GM13977 (cell line): ENCODE measurements at regions not wholly inside any gene's neighbourhood (a gene's known extent, or its start where the extent isn't known, plus 50 kb on each side); places are given as distances from the start of the nearest gene placed in this dataset.

Experiments
- DNase-seq: peaks from one replicate; pipeline ENCODE4 v3.0.0; 2012; ENCODE audit warnings: low spot score
- in situ Hi-C: fragments of 300-500 bp; cut with MboI; formaldehyde crosslinking; loops from one replicate; pipeline ENCODE4 v1.12.0; 2022; ENCODE audit warnings: low sequenced_read_pairs, low pct_unique_long_range_greater_than_20kb, mixed read lengths, inconsistent platforms; ENCODE audit not compliant: unreplicated experiment
- TF ChIP-seq, protein P1 (sequence below): IDR thresholded peaks from 2 replicates; pipeline ENCODE4 v1.5.1; 2012; ENCODE audit warnings: mild to moderate bottlenecking, control low read depth; ENCODE audit not compliant: insufficient read depth; ENCODE audit errors: extremely low read depth, missing control alignments

DNA sequence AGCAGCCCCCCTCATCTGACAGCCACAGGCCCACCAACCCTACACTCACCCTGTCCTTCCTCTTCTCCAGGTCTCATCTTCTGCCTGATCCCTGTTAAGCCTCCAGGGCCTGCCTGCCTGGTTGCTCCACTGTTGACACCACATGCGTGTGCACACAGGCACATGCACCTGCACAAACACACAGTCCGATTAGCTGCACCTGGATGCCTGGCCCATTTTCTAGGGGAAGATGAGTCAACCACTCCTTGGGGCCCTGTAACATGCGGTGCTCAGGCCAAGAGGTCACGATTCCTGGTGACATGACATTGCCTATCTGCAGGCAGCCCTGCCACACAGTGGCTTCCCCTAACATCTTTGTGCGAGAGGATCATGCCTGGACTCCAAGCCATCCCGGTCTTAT lies 498.4 kb downstream of the BCOR start:
- in situ Hi-C loops = no loop called here
- DNase-seq = no peak
- TF ChIP-seq, protein P1, sequence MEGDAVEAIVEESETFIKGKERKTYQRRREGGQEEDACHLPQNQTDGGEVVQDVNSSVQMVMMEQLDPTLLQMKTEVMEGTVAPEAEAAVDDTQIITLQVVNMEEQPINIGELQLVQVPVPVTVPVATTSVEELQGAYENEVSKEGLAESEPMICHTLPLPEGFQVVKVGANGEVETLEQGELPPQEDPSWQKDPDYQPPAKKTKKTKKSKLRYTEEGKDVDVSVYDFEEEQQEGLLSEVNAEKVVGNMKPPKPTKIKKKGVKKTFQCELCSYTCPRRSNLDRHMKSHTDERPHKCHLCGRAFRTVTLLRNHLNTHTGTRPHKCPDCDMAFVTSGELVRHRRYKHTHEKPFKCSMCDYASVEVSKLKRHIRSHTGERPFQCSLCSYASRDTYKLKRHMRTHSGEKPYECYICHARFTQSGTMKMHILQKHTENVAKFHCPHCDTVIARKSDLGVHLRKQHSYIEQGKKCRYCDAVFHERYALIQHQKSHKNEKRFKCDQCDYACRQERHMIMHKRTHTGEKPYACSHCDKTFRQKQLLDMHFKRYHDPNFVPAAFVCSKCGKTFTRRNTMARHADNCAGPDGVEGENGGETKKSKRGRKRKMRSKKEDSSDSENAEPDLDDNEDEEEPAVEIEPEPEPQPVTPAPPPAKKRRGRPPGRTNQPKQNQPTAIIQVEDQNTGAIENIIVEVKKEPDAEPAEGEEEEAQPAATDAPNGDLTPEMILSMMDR = no peak

DNA sequence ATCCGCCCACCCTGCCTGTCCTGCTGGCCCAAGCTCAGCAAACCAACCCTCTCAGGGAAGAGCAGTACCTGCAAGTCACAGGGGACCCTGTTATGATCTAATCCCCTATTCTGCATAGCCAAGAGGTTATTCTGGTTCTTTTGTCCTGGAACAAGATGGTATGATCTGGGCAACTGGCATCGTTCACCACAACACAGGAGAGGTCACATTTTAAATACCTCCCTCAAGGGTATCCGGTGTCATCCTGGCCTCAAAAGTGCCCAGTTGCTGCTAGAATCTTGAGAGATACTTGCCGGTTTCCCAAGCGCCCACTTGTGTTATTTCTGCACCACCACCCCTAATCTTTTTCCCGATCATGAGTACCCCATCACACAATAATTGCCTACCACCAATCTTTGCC lies 497.5 kb downstream of the BCOR start:
- in situ Hi-C loops = no loop called here

DNA sequence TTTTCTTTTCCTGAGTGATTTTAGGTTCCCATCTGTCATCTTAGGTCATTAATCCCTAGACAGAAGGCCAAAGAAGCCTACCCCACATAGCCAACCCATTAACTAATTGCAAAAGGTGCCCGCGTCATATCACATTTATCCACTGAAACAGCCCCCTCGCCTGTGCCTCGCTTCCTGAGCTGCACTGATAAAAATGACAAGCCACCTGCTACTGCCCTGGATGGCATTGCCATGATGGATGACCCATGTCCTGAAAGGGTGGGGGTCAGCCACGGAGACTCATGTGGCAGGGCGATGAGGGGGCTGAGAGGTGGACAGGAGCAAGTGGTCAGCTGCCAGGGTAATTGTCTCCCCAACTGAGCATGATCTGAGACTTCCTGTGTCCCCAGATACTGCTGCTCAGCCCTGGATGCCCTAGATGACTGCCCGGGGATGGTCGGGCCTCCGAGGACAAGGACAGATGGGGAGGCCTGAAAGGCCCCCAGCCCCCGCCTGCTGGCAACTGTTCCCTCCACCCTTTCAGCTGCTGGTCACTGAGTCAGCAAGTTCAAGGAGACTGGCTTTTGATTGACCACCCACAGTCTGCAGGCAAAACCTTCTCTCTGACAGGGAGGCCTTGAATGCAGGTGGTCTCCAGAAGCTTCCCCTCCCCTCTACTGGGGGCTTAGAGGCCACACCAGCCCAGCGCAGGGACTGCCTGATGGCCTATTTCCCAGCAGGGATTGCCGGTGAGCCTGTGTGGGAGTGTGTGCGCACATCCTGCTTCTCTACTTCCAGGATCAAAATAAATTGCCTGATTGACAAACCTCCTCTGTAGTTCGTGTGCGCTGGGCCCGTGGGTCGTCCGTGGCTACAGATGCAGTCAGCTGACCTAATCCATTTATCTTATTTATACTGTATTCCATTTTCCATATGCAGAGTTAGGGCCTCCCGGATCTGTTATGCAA lies 496.3 kb downstream of the BCOR start:
- in situ Hi-C loops = no loop called here
- no peak for DNase-seq
- TF ChIP-seq, protein P1 = no peak

More for the DNA sequence above, 497.5 kb downstream of the BCOR start:
- TF ChIP-seq, protein P1 = no peak
- DNase-seq = no peak

DNA sequence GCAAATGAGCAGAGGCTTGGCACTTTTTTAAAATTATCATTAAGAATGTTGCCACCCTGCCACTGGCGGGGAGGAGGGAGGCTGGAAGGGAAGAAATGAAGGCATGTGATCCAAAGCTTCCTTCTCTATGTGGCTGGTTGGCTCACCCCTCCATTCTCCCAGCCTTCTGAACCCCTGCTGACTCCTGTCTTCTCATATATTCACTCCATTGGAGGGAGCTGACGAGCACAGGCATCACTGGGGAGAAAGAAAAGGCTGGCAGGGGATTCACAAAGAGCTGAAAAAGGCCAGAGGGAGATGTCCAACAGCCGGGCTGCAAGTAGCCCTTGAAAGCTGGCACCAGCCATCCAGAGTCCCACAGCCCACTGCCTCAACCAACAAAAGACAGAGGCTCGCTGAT lies 495.6 kb downstream of the BCOR start:
- TF ChIP-seq, protein P1 = no peak
- DNase-seq = no peak
- in situ Hi-C loops = no loop called here

DNA sequence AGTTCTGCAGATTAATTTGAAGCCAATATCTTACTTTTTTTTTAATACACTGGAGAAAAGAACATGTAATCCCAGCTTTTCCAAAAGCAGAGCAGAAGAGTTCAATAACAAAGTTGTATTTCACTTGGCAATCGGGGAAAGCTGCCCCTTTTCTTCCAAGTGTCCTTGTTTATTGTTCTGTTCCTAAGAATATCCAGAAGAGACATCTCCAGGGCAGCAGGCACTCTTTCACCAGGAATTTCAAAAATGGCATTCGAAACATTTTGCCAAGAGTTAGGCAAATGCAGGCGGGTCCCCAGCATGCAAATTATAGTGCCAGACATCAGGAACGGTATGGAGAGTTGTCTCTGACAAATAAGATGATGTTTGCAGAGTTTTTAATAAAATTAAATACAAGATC lies 494.5 kb downstream of the BCOR start:
- no peak for DNase-seq
- TF ChIP-seq, protein P1 = no peak
- in situ Hi-C loops = no loop called here

DNA sequence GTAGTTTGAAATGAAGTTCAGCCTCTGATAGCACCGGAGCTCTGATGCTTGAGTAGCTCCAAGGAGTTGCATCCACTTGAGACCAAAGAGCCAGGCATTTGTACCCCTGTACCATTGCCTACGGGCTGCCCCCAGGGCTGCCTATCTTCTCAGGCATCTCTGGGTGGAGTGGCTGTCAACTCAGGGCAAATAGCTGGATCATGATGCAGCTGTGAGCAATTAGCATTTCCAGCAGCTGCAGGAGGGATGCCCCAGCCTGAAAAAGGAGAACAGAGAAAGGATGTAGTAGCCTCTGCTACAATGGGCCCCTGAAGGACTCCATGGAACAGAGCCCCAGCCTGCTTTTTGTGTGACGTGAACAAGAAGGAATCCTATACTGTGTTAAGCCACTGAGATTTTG lies 492.6 kb downstream of the BCOR start:
- in situ Hi-C loops = no loop called here
- DNase-seq = no peak
- TF ChIP-seq, protein P1 = no peak

DNA sequence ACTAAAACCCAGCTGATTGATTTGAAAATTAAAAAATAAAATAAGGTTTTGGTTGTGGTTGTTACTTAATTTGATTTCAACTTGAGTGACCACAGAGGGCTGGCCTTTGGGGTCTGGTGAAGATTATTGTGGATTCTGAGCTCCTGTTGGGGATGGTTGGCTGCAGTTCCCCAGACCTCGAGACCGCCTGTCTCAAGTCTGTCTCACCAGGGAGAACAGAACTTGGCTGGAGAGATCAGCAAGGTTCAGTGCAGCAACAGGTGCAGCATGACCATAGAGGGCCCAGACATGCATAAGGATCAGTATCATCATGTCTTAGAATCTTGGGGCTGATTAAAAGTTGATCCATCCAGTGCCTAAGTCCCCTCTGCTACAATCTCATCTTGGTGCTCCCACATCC lies 491.9 kb downstream of the BCOR start:
- in situ Hi-C loops = no loop called here
- TF ChIP-seq, protein P1 = no peak
- DNase-seq = no peak
